H9 (cell line): ENCODE measurements at regions not wholly inside any gene's neighbourhood (a gene's known extent, or its start where the extent isn't known, plus 50 kb on each side); places are given as distances from the start of the nearest gene placed in this dataset.

Experiments used
- DNase-seq: peaks from one replicate; pipeline ENCODE4 v3.0.0-alpha.2; 2017
- H2AFZ ChIP-seq: one replicate; pipeline ENCODE4 v1.6.1; 2013; ENCODE audit warnings: mild to moderate bottlenecking, low read length, control low read depth, moderate library complexity
- H2AK5ac ChIP-seq: 2 replicates; pipeline ENCODE4 v1.6.1; 2013; ENCODE audit warnings: low read length, control low read depth, mixed read lengths; ENCODE audit not compliant: insufficient read length
- H2BK120ac ChIP-seq: one replicate; pipeline ENCODE4 v1.6.1; 2013; ENCODE audit warnings: low read depth, mild to moderate bottlenecking, low read length, control low read depth, inconsistent platforms; ENCODE audit not compliant: poor library complexity, severe bottlenecking
- H2BK12ac ChIP-seq: 2 replicates; pipeline ENCODE4 v1.6.1; 2013; ENCODE audit warnings: low read length, control low read depth, mixed read lengths, low read depth; ENCODE audit not compliant: insufficient read length
- H2BK15ac ChIP-seq: 2 replicates; pipeline ENCODE4 v1.6.1; 2013; ENCODE audit warnings: low read depth, low read length, control low read depth
- H2BK20ac ChIP-seq: one replicate; pipeline ENCODE4 v1.6.1; 2013; ENCODE audit warnings: low read depth, mild to moderate bottlenecking, low read length, control low read depth, inconsistent platforms; ENCODE audit not compliant: poor library complexity, severe bottlenecking
- H2BK5ac ChIP-seq: 2 replicates; pipeline ENCODE4 v1.6.1; 2013; ENCODE audit warnings: low read length, control low read depth, mixed read lengths; ENCODE audit not compliant: insufficient read length
- H3K14ac ChIP-seq: 2 replicates; pipeline ENCODE4 v1.6.1; 2013; ENCODE audit warnings: low read length, control low read depth; ENCODE audit not compliant: insufficient read depth
- H3K18ac ChIP-seq: 2 replicates; pipeline ENCODE4 v1.6.1; 2013; ENCODE audit warnings: low read depth, mild to moderate bottlenecking, mixed read lengths, low read length, control low read depth; ENCODE audit not compliant: insufficient read length
- H3K23ac ChIP-seq: 2 replicates; pipeline ENCODE4 v1.6.1; 2013; ENCODE audit warnings: low read length, control low read depth, mixed read lengths, low read depth; ENCODE audit not compliant: insufficient read length
- H3K23me2 ChIP-seq: 2 replicates; pipeline ENCODE4 v1.6.1; 2013; ENCODE audit warnings: low read depth, mild to moderate bottlenecking, mixed read lengths, low read length, control low read depth; ENCODE audit not compliant: insufficient read length, poor library complexity, severe bottlenecking
- H3K27ac ChIP-seq: 2 replicates; pipeline ENCODE4 v1.5.1; 2013; ENCODE audit warnings: low read length, control low read depth, mixed read lengths, low read depth; ENCODE audit not compliant: insufficient read length
- H3K27me3 ChIP-seq: 2 replicates; pipeline ENCODE4 v1.6.1; 2013; ENCODE audit warnings: low read length, control low read depth, inconsistent platforms; ENCODE audit not compliant: insufficient read depth
- H3K4ac ChIP-seq: 2 replicates; pipeline ENCODE4 v1.6.1; 2013; ENCODE audit warnings: low read depth, mild to moderate bottlenecking, control low read depth, inconsistent platforms, low read length, moderate library complexity
- H3K4me1 ChIP-seq: 2 replicates; pipeline ENCODE4 v1.6.1; 2013; ENCODE audit warnings: low read length, control low read depth, inconsistent platforms; ENCODE audit not compliant: insufficient read depth
- H3K4me2 ChIP-seq: 2 replicates; pipeline ENCODE4 v1.6.1; 2013; ENCODE audit warnings: low read length, control low read depth, mixed read lengths; ENCODE audit not compliant: insufficient read length, insufficient read depth
- H3K56ac ChIP-seq: 2 replicates; pipeline ENCODE4 v1.6.1; 2013; ENCODE audit warnings: low read depth, mild to moderate bottlenecking, mixed read lengths, low read length, control low read depth; ENCODE audit not compliant: insufficient read length
- H3K79me1 ChIP-seq: 2 replicates; pipeline ENCODE4 v1.6.1; 2013; ENCODE audit warnings: low read depth, mild to moderate bottlenecking, moderate library complexity, low read length, control low read depth, inconsistent platforms; ENCODE audit not compliant: insufficient read depth, poor library complexity, severe bottlenecking
- H3K79me2 ChIP-seq: 2 replicates; pipeline ENCODE4 v1.6.1; 2013; ENCODE audit warnings: low read length, control low read depth, inconsistent platforms; ENCODE audit not compliant: insufficient read depth
- H3K9ac ChIP-seq: 2 replicates; pipeline ENCODE4 v1.6.1; 2013; ENCODE audit warnings: low read length, control low read depth, mixed read lengths; ENCODE audit not compliant: insufficient read length; ENCODE audit errors: extremely low read depth
- H3K9me3 ChIP-seq: one replicate; pipeline ENCODE4 v1.6.1; 2013; ENCODE audit warnings: low read depth, low read length, inconsistent platforms; ENCODE audit not compliant: control insufficient read depth
- H3T11ph ChIP-seq: one replicate; pipeline ENCODE4 v1.6.1; 2013; ENCODE audit warnings: mild to moderate bottlenecking, low read length, control low read depth, inconsistent platforms
- H4K20me1 ChIP-seq: one replicate; pipeline ENCODE4 v1.6.1; 2013; ENCODE audit not compliant: control insufficient read depth, insufficient read length, insufficient read depth
- H4K5ac ChIP-seq: 2 replicates; pipeline ENCODE4 v1.6.1; 2013; ENCODE audit warnings: low read depth, mild to moderate bottlenecking, mixed read lengths, low read length, control low read depth; ENCODE audit not compliant: insufficient read length
- H4K8ac ChIP-seq: replicated peaks from 2 replicates; pipeline ENCODE4 v1.6.1; 2013; ENCODE audit warnings: low read length, control low read depth, mixed read lengths, low read depth; ENCODE audit not compliant: insufficient read length
- H4K91ac ChIP-seq: 2 replicates; pipeline ENCODE4 v1.6.1; 2013; ENCODE audit warnings: low read depth, mild to moderate bottlenecking, moderate library complexity, mixed read lengths, low read length, control low read depth; ENCODE audit not compliant: insufficient read length
- H3K27ac Mint-ChIP-seq, 3 experiments: 2 replicates in 2 of 3; 3 replicates in 1 of 3; pipeline ENCODE4 v1.8.0; 2020 to 2021; ENCODE audit warnings: mixed read lengths in 3 of 3, mild to moderate bottlenecking in 1 of 3, moderate library complexity in 1 of 3
- H3K27me3 Mint-ChIP-seq: 2 replicates; pipeline ENCODE4 v1.8.0; 2021; ENCODE audit warnings: low read depth, mild to moderate bottlenecking, moderate library complexity, mixed read lengths
- H3K36me3 Mint-ChIP-seq, 3 experiments: 2 replicates in 2 of 3; 3 replicates in 1 of 3; pipeline ENCODE4 v1.8.0; 2020 to 2021; ENCODE audit warnings: low read depth in 3 of 3, mixed read lengths in 3 of 3; ENCODE audit not compliant: insufficient read depth in 1 of 3
- H3K4me1 Mint-ChIP-seq, 2 experiments: 2 replicates each; pipeline ENCODE4 v1.8.0; 2020; ENCODE audit warnings: mixed read lengths in 2 of 2
- H3K4me3 Mint-ChIP-seq, 2 experiments: 2 replicates in 1 of 2; 3 replicates in 1 of 2; pipeline ENCODE4 v1.8.0; 2020 to 2021; ENCODE audit warnings: mild to moderate bottlenecking in 2 of 2, mixed read lengths in 2 of 2, moderate library complexity in 1 of 2
- H3K9me3 Mint-ChIP-seq, 2 experiments: 2 replicates in 1 of 2; 3 replicates in 1 of 2; pipeline ENCODE4 v1.8.0; 2020; ENCODE audit warnings: mild to moderate bottlenecking in 2 of 2, mixed read lengths in 2 of 2, moderate library complexity in 1 of 2
- WGBS: extraction: QIAGEN DNeasy Blood & Tissue Kit; methylation state at CpG from one replicate; pipeline ENCODE4 v1.1.7; 2013; ENCODE audit warnings: missing lambda C conversion rate, low lambda C conversion rate, mixed read lengths; ENCODE audit not compliant: insufficient read length; ENCODE audit errors: extremely low coverage; 5-methylcytosine and 5-hydroxymethylcytosine counted together
- TF ChIP-seq, protein P1 (sequence below): fragments of 200-600 bp; sonication (generic); conservative IDR thresholded peaks from 3 replicates; pipeline ENCODE4 v1.8.0; 2021; ENCODE audit warnings: antibody characterized with exemption, mild to moderate bottlenecking

DNA sequence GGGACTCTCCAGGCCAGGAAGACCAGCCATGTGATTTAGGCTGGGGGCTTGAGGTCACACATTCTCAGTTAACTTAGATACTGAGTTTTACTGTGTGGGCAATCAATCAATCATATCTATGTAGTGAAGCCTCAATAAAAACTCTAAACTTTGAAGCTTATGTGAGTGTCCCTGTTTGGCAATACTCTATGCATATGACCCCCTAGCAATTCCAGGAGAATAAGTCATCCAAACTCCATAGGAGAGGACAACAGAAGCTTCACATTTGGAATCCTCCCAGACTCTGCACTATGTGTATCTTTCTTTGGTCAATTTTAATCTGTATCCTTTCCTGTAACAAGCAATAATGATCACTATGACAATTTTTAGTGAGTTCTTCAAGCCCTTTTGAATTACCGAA, 216.8 kb upstream of the RGMB start:
- H4K91ac ChIP-seq: no peak overlapping the region
- H3K4me1 Mint-ChIP-seq: peaks cover 5% of the 10 kb centered on the region in 2 experiments
- no peaks in the 10 kb centered on the region for H4K20me1 ChIP-seq
- no peak overlapping the region for H3K56ac ChIP-seq
- no peaks in the 10 kb centered on the region for H3K23me2 ChIP-seq
- H3K27me3 ChIP-seq: no peaks in the 10 kb centered on the region
- H4K8ac ChIP-seq: no peak overlapping the region
- H2BK20ac ChIP-seq: no peak overlapping the region
- no peak overlapping the region for H3K18ac ChIP-seq
- no peaks in the 10 kb centered on the region for H3K9me3 ChIP-seq
- no peak overlapping the region for H2AK5ac ChIP-seq
- H3K27ac Mint-ChIP-seq: no peak overlapping the region
- no peak overlapping the region for H4K5ac ChIP-seq
- TF ChIP-seq, protein P1, sequence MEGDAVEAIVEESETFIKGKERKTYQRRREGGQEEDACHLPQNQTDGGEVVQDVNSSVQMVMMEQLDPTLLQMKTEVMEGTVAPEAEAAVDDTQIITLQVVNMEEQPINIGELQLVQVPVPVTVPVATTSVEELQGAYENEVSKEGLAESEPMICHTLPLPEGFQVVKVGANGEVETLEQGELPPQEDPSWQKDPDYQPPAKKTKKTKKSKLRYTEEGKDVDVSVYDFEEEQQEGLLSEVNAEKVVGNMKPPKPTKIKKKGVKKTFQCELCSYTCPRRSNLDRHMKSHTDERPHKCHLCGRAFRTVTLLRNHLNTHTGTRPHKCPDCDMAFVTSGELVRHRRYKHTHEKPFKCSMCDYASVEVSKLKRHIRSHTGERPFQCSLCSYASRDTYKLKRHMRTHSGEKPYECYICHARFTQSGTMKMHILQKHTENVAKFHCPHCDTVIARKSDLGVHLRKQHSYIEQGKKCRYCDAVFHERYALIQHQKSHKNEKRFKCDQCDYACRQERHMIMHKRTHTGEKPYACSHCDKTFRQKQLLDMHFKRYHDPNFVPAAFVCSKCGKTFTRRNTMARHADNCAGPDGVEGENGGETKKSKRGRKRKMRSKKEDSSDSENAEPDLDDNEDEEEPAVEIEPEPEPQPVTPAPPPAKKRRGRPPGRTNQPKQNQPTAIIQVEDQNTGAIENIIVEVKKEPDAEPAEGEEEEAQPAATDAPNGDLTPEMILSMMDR: no peak
- no peaks in the 10 kb centered on the region; a peak in 1 of 5 replicates for H3K9me3 Mint-ChIP-seq
- H3K9ac ChIP-seq: no peak overlapping the region
- H3K23ac ChIP-seq: no peak overlapping the region
- H2BK5ac ChIP-seq: no peak overlapping the region
- no peaks in the 10 kb centered on the region for H3K79me1 ChIP-seq
- H3T11ph ChIP-seq: no peak overlapping the region
- no peak overlapping the region for H3K4me3 Mint-ChIP-seq
- no CpG with 5 or more reads among the region's 1 CpG for WGBS
- H2BK12ac ChIP-seq: no peak overlapping the region
- no peak for DNase-seq
- H3K4me2 ChIP-seq: no peak overlapping the region
- no peaks in the 10 kb centered on the region; a peak in 1 of 7 replicates for H3K36me3 Mint-ChIP-seq
- no peak overlapping the region for H2BK15ac ChIP-seq
- no peak overlapping the region for H3K14ac ChIP-seq
- H2AFZ ChIP-seq: no peak overlapping the region
- no peak overlapping the region for H2BK120ac ChIP-seq
- no peak overlapping the region for H3K27ac ChIP-seq
- no peaks in the 10 kb centered on the region for H3K27me3 Mint-ChIP-seq
- no peak overlapping the region for H3K4ac ChIP-seq
- no peaks in the 10 kb centered on the region for H3K79me2 ChIP-seq
- H3K4me1 ChIP-seq: no peaks in the 10 kb centered on the region
